KMS-11 (cell line): ENCODE measurements at regions not wholly inside any gene's neighbourhood (a gene's known extent, or its start where the extent isn't known, plus 50 kb on each side); places are given as distances from the start of the nearest gene placed in this dataset.

Experiments
- H2AFZ ChIP-seq: fragments of 200-600 bp; sonication (generic); 2 replicates; pipeline ENCODE4 v1.6.1; 2016; ENCODE audit warnings: antibody characterized with exemption, mixed run types, low read depth
- H3K27ac ChIP-seq: fragments of 200-600 bp; sonication (generic); 2 replicates; pipeline ENCODE4 v1.6.1; 2016; ENCODE audit warnings: mild to moderate bottlenecking, mixed run types
- H3K27me3 ChIP-seq: fragments of 200-600 bp; sonication (generic); 2 replicates; pipeline ENCODE4 v1.6.1; 2017; ENCODE audit warnings: mild to moderate bottlenecking, low read depth, mixed run types, moderate library complexity; ENCODE audit not compliant: insufficient read depth
- H3K36me3 ChIP-seq: fragments of 200-600 bp; sonication (generic); 2 replicates; pipeline ENCODE4 v1.6.1; 2017; ENCODE audit warnings: mild to moderate bottlenecking, mixed run types; ENCODE audit not compliant: insufficient read depth
- H3K4me1 ChIP-seq: fragments of 200-600 bp; sonication (generic); 2 replicates; pipeline ENCODE4 v1.6.1; 2016; ENCODE audit warnings: mild to moderate bottlenecking, low read depth, mixed run types; ENCODE audit not compliant: poor library complexity, severe bottlenecking
- H3K4me2 ChIP-seq: fragments of 200-600 bp; sonication (generic); 2 replicates; pipeline ENCODE4 v1.7.0; 2016; ENCODE audit warnings: mild to moderate bottlenecking, mixed run types
- H3K4me3 ChIP-seq: fragments of 200-600 bp; sonication (generic); IDR thresholded peaks from 2 replicates; pipeline ENCODE4 v1.6.1; 2017; ENCODE audit warnings: low read depth, low read length, mixed read lengths; ENCODE audit not compliant: insufficient read depth
- H3K79me2 ChIP-seq: fragments of 200-600 bp; sonication (generic); 2 replicates; pipeline ENCODE4 v1.6.1; 2016; ENCODE audit warnings: low read depth, mixed run types; ENCODE audit not compliant: insufficient read depth
- H3K9ac ChIP-seq: fragments of 200-600 bp; sonication (generic); 2 replicates; pipeline ENCODE4 v1.6.1; 2016; ENCODE audit warnings: mild to moderate bottlenecking, mixed run types
- H4K20me1 ChIP-seq: fragments of 200-600 bp; sonication (generic); 2 replicates; pipeline ENCODE4 v1.6.1; 2016; ENCODE audit warnings: mild to moderate bottlenecking, mixed run types; ENCODE audit not compliant: insufficient read depth
- CTCF ChIP-seq: fragments of 200-600 bp; sonication (generic); conservative IDR thresholded peaks from 2 replicates; pipeline ENCODE4 v1.6.1; 2017; ENCODE audit warnings: low read depth, mild to moderate bottlenecking, antibody characterized with exemption, low read length, moderate library complexity, mixed read lengths

DNA sequence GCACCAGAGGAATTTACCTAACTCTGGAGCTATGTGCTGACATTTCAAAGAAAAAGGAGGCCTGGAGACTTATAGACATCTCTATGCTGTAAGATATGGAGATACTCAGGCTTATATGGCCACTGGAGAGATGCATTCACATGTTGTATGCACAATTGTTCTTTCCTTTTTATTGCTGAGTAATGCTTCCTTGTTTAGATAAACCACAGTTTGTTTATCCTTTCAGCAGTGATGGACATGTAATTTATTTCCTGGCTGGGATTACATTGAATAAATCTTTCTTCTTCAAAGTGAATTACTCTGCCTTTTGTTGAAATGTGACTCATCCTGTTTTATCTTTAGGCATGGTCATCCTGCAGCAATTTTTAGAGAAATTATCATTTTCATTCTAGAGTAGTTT lies 716.7 kb upstream of the GCFC2 start:
- TF ChIP-seq CTCF = no peak

GRCh38 chr2:76415821-76416220 lies 705.1 kb upstream of the GCFC2 start:
- Histone ChIP-seq H2AFZ (no peak overlapping the region), H3K4me1 (no peaks in the 10 kb centered on the region), H3K27me3 (no peaks in the 10 kb centered on the region), H3K4me2 (no peak overlapping the region), H4K20me1 (no peaks in the 10 kb centered on the region), H3K27ac (no peak overlapping the region), H3K9ac (no peak overlapping the region), H3K36me3 (no peaks in the 10 kb centered on the region), H3K79me2 (no peaks in the 10 kb centered on the region), H3K4me3 (no peak overlapping the region)
- TF ChIP-seq CTCF = no peak

More for the DNA sequence above, 716.7 kb upstream of the GCFC2 start:
- Histone ChIP-seq H3K27me3 (no peaks in the 10 kb centered on the region), H3K36me3 (no peaks in the 10 kb centered on the region), H4K20me1 (no peaks in the 10 kb centered on the region), H3K4me1 (no peaks in the 10 kb centered on the region), H2AFZ (no peak overlapping the region), H3K79me2 (no peaks in the 10 kb centered on the region), H3K9ac (no peak overlapping the region), H3K4me2 (no peak overlapping the region), H3K27ac (no peak overlapping the region), H3K4me3 (no peak overlapping the region)

GRCh38 chr2:76413436-76413835 lies 702.7 kb upstream of the GCFC2 start:
- Histone ChIP-seq H3K79me2 (no peaks in the 10 kb centered on the region), H3K9ac (no peak overlapping the region)
- TF ChIP-seq CTCF = no peak

DNA sequence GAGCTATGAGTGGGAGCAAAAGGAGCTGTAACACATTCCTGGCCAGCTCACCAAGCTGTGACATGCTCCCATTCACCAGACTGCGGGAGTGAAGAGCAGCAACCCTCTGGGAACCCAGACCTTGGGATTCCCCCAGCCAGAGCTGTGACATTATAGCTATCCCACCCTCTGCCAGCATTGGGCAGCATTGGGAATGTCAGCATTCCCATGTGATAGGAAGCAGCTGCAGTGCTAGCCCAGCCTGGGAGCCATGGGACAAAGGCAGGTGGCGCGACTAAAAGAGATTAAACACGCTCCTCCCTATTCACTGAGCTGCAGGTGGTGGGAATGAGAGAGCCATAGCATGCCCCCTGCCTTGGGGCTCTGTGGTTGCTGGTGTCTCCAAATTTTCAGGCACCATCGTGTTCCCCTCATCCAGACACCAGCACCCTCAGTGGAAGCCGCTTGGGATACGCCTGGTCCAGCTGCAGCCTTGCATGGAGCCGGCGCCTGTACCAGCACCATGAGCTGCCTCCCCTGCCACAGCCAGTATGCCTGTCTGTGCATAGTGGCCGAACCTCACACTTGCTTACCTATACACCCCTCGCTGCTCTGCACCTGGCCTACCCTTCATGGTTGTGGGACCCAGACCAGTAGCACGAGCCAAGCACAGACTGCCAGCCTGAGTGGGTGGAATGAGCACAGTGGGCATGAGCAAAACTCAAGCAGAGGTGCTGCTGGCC lies 695.6 kb upstream of the GCFC2 start:
- H3K27me3 ChIP-seq = no peaks in the 10 kb centered on the region
- H3K4me3 ChIP-seq = no peak overlapping the region
- H3K79me2 ChIP-seq = no peaks in the 10 kb centered on the region
- H3K27ac ChIP-seq = no peak overlapping the region
- H4K20me1 ChIP-seq = no peaks in the 10 kb centered on the region
- H2AFZ ChIP-seq = no peak overlapping the region
- no peak overlapping the region for H3K4me2 ChIP-seq
- no peak overlapping the region for H3K9ac ChIP-seq
- no peak for TF ChIP-seq CTCF
- H3K4me1 ChIP-seq = no peaks in the 10 kb centered on the region
- no peaks in the 10 kb centered on the region for H3K36me3 ChIP-seq

More at GRCh38 chr2:76413436-76413835, 702.7 kb upstream of the GCFC2 start:
- Histone ChIP-seq H3K4me3 (no peak overlapping the region), H3K4me1 (no peaks in the 10 kb centered on the region), H3K36me3 (no peaks in the 10 kb centered on the region), H2AFZ (no peak overlapping the region), H3K27me3 (no peaks in the 10 kb centered on the region), H3K4me2 (no peak overlapping the region), H3K27ac (no peak overlapping the region), H4K20me1 (no peaks in the 10 kb centered on the region)
